HG02571 (cell line): ENCODE measurements at regions not wholly inside any gene's neighbourhood (a gene's known extent, or its start where the extent isn't known, plus 50 kb on each side); places are given as distances from the start of the nearest gene placed in this dataset.

ENCODE experiments used
- ATAC-seq: cut with Tn5 transposase; IDR thresholded peaks from one replicate; pipeline ENCODE4 v1.9.1; 2021; ENCODE audit warnings: mild to moderate bottlenecking, moderate library complexity; ENCODE audit not compliant: unreplicated experiment

- no peak for ATAC-seq
Observed at GRCh38 chr5:34584165-34584564, 72.0 kb upstream of the RAI14 start.

GRCh38 chr5:34585601-34586104 is 70.5 kb upstream of the RAI14 start:
- no peak for ATAC-seq

- ATAC-seq = no peak
Observed at GRCh38 chr5:34586117-34586885, 69.8 kb upstream of the RAI14 start.

- no peak for ATAC-seq
Observed at GRCh38 chr5:34587355-34588241, 68.5 kb upstream of the RAI14 start.

- no peak for ATAC-seq
Observed at GRCh38 chr5:34589832-34590231, 66.3 kb upstream of the RAI14 start.

GRCh38 chr5:34591723-34592122 is 64.4 kb upstream of the RAI14 start:
- ATAC-seq = no peak

GRCh38 chr5:34597034-34598027 is 58.8 kb upstream of the RAI14 start:
- ATAC-seq = no peak

- ATAC-seq = no peak
Observed at GRCh38 chr5:34598177-34598794, 57.8 kb upstream of the RAI14 start.

- no peak for ATAC-seq
Observed at GRCh38 chr5:34599471-34600117, 56.5 kb upstream of the RAI14 start.

GRCh38 chr5:34600118-34600493 is 56.0 kb upstream of the RAI14 start:
- no peak for ATAC-seq

- ATAC-seq = no peak
Observed at GRCh38 chr5:34603378-34603777, 52.8 kb upstream of the RAI14 start.

- ATAC-seq = no peak
Observed at GRCh38 chr5:34604119-34604675, 51.9 kb upstream of the RAI14 start.

- ATAC-seq = no peak
Observed at GRCh38 chr5:34606101-34606500, 50.0 kb upstream of the RAI14 start.
